SH-SY5Y (cell line): ENCODE measurements at regions not wholly inside any gene's neighbourhood (a gene's known extent, or its start where the extent isn't known, plus 50 kb on each side); places are given as distances from the start of the nearest gene placed in this dataset.

Source experiments
- GATA2 ChIP-seq: IDR thresholded peaks from 2 replicates; pipeline ENCODE4 v1.6.1; 2011; ENCODE audit warnings: mild to moderate bottlenecking, low read depth, low read length
- GATA3 ChIP-seq: IDR thresholded peaks from 2 replicates; pipeline ENCODE4 v1.6.1; 2011; ENCODE audit warnings: low read depth, mild to moderate bottlenecking, low read length, moderate library complexity

DNA sequence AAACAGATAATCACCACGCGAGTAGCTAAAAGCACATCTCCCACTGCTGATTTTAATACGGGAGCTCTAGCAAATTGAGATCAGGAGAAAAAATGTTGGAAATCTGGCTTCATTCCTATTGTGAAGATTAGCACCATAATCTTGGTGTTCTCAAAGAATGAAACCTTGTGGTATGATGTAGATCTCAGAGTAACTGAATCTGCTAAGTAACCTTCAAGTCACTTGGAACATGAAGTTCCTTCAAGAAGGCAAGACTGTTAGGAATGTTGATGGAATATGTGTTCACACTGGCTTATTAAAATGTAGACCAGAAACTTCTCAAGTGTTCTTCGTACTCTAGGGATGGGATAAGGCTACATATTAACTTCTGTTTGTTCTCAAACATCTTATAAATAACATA is 117.4 kb upstream of the CHRM3 start:
- no peak for TF ChIP-seq GATA2
- TF ChIP-seq GATA3, result no peak
